ENCODE measurements at regions not wholly inside any gene's neighbourhood (a gene's known extent, or its start where the extent isn't known, plus 50 kb on each side); places are given as distances from the start of the nearest gene placed in this dataset.

GRCh38 chr17:77821114-77821513 is 137.4 kb upstream of the TNRC6C start:
- Histone ChIP-seq H3K4ac (replicated peaks; ENCODE audit: insufficient read length, low read depth, low read length) (no peak overlapping the region), H3K56ac (replicated peaks; ENCODE audit: insufficient read length, low read depth, low read length) (no peak overlapping the region), H3K79me1 (ENCODE audit: low read depth, low read length) (no peaks in the 10 kb centered on the region), H2BK20ac (ENCODE audit: low read length) (no peak overlapping the region), H4K5ac (ENCODE audit: insufficient read length, low read depth, low read length) (no peak overlapping the region), H3K4me3 (ENCODE audit: extremely low read depth in 1 of 4, insufficient read depth in 2 of 4, low read depth in 3 of 4, low read length in 4 of 4) (no peak overlapping the region), H3K4me2 (ENCODE audit: insufficient read depth in 1 of 2, low read depth in 2 of 2, low read length in 2 of 2) (no peak overlapping the region), H3K27ac (ENCODE audit: low read depth, low read length) (no peak overlapping the region), H3K4me1 (replicated peaks in 1 of 4; ENCODE audit: control insufficient read depth in 3 of 4, insufficient read depth in 4 of 4, low read length in 3 of 4) (peaks cover 0 to 10% (median 2%) of the 10 kb centered on the region in 4 experiments; a peak in 5 of 7 replicates), H4K91ac (replicated peaks; ENCODE audit: insufficient read length, low read length) (no peak overlapping the region), H2BK15ac (ENCODE audit: low read length) (no peak overlapping the region), H3K36me3 (ENCODE audit: control insufficient read depth in 2 of 4, insufficient read depth in 4 of 4, low read length in 3 of 4) (no peaks in the 10 kb centered on the region), H3K23me2 (ENCODE audit: low read depth, low read length) (no peaks in the 10 kb centered on the region; the same call in 1 of the 2 replicates), H3K23ac (ENCODE audit: insufficient read length) (no peak overlapping the region), H2BK12ac (ENCODE audit: low read depth, low read length) (0 out of 2 replicates have a peak overlapping the region, but pooled peaks have one; percentile 10), H3K9ac (replicated peaks in 1 of 4; ENCODE audit: extremely low read depth in 1 of 4, low read depth in 3 of 4, low read length in 3 of 4) (no peak overlapping the region), H3K18ac (ENCODE audit: extremely low read depth, low read length) (no peak overlapping the region), H3K27me3 (replicated peaks in 1 of 4; ENCODE audit: control insufficient read depth in 3 of 4, extremely low read depth in 1 of 4, insufficient read depth in 3 of 4, low read length in 3 of 4) (no peaks in the 10 kb centered on the region; a peak in 3 of 7 replicates), H4K8ac (ENCODE audit: extremely low read depth, insufficient read depth, low read length) (no peak overlapping the region), H3K9me3 (ENCODE audit: insufficient read depth in 2 of 2, low read depth in 1 of 2, low read length in 1 of 2) (no peaks in the 10 kb centered on the region), H3K79me2 (ENCODE audit: control insufficient read depth in 1 of 2, insufficient read depth in 2 of 2, low read length in 2 of 2) (no peaks in the 10 kb centered on the region), H2AK5ac (ENCODE audit: low read depth, low read length) (no peak overlapping the region), H2BK5ac (ENCODE audit: low read depth, low read length) (no peak overlapping the region), H4K20me1 (replicated peaks in 1 of 2; ENCODE audit: control insufficient read depth in 1 of 2, insufficient read depth in 2 of 2, low read length in 2 of 2) (no peaks in the 10 kb centered on the region), H3K14ac (ENCODE audit: insufficient read length) (no peak overlapping the region), H2BK120ac (replicated peaks; ENCODE audit: low read depth, low read length) (no peak overlapping the region), H2AFZ (ENCODE audit: low read length) (no peak overlapping the region)
- CTCF ChIA-PET (ENCODE audit: partially characterized antibody): interaction anchor here (0.6 to 1.5 kb wide), 4 partner anchors 72 to 279 kb away, joined by 3 to 5 read pairs (median 4); no protein-coding TSS in a partner anchor
- no peak for FAIRE-seq
- DNase-seq (ENCODE audit: low read depth in 1 of 2, low spot score in 2 of 2): no peak
- POLR2A ChIA-PET (ENCODE audit: partially characterized antibody): interaction anchor here (0.8 to 1.5 kb wide), 2 partner anchors 10 to 14 kb away, joined by 3 read pairs; no protein-coding TSS in a partner anchor
- WGBS, 2 experiments (ENCODE audit: extremely low coverage in 1 of 2, insufficient coverage in 1 of 2, insufficient read length in 1 of 2, insufficient replicate concordance in 2 of 2, low coverage in 1 of 2, low lambda C conversion rate in 2 of 2, missing lambda C conversion rate in 1 of 2): 88% methylated on average over 8 of the region's 8 CpGs; no CpG with 5 or more reads in 1 of the 2 experiments
- TF ChIP-seq E2F6 (IDR thresholded peaks at IDR 0.05) (0 out of 2 replicates have a peak, but pooled peaks have one; percentile 20), MAX (IDR thresholded peaks at IDR 0.05) (peak; percentile 52), POLR2A (IDR thresholded peaks at IDR 0.05; ENCODE audit: control extremely low read depth in 1 of 2, low read depth in 2 of 2, low read length in 2 of 2) (no peak), CEBPB (IDR thresholded peaks at IDR 0.05; ENCODE audit: low read depth, low read length) (no peak), TAF1 (IDR thresholded peaks at IDR 0.05; ENCODE audit: low read depth, low read length) (no peak), NRF1 (IDR thresholded peaks at IDR 0.05; ENCODE audit: low read depth, low read length) (no peak), HDAC2 (IDR thresholded peaks at IDR 0.05; ENCODE audit: borderline replicate concordance in 1 of 2, low read depth in 2 of 2, low read length in 2 of 2) (no peak), RAD21 (IDR thresholded peaks at IDR 0.05 in 1 of 2, conservative IDR thresholded peaks at IDR 0.05 in 1 of 2; ENCODE audit: low read depth in 2 of 2, low read length in 2 of 2) (peak; percentile 56 to 70), CTCF (IDR thresholded peaks at IDR 0.05; ENCODE audit: control extremely low read depth in 1 of 3, insufficient read depth in 1 of 3, low read depth in 1 of 3, low read length in 3 of 3) (peak; percentile 36 to 43 (median 41)), CHD2 (IDR thresholded peaks at IDR 0.05; ENCODE audit: low read length) (no peak)
